ENCODE measurements at regions not wholly inside any gene's neighbourhood (a gene's known extent, or its start where the extent isn't known, plus 50 kb on each side); places are given as distances from the start of the nearest gene placed in this dataset.

- TF ChIP-seq GATA2 (IDR thresholded peaks at IDR 0.05; ENCODE audit: low read depth, low read length) (no peak), GATA3 (IDR thresholded peaks at IDR 0.05; ENCODE audit: low read depth, low read length) (no peak)
Measured at GRCh38 chr3:152549263-152549662, 280.5 kb downstream of the MBNL1 start.

Data from SH-SY5Y (cell line).